GM12878 (cell line): ENCODE measurements at regions not wholly inside any gene's neighbourhood (a gene's known extent, or its start where the extent isn't known, plus 50 kb on each side); places are given as distances from the start of the nearest gene placed in this dataset.

Experiments
- ATAC-seq: fragments of 200-7000 bp; cut with Tn5 transposase; 3 replicates; pipeline ENCODE4 v1.9.1; 2020; ENCODE audit warnings: mild to moderate bottlenecking, moderate library complexity
- BruUV-seq: library from RNA; stranded (reverse); fragments of 400-500 nt; replicated peaks from 2 replicates; lab custom pipeline; 2021; lab: Mats Ljungman, UMichigan
- CTCF ChIA-PET: fragments of 300-600 bp; sonication (Branson Sonifier 250); formaldehyde crosslinking; extraction: SDS; loops from one replicate; lab custom pipeline; 2021; ENCODE audit warnings: inconsistent platforms; lab: Yijun Ruan, JAX
- POLR2A ChIA-PET: fragments of 350-600 bp; formaldehyde crosslinking; extraction: SDS; loops from one replicate; lab custom pipeline; 2021; ENCODE audit warnings: inconsistent platforms; lab: Charles Lee
- RAD21 ChIA-PET: fragments of 300-600 bp; sonication (Branson Sonifier 250); formaldehyde crosslinking; loops from one replicate; lab custom pipeline; 2023; ENCODE audit warnings: antibody characterized with exemption; ENCODE audit not compliant: unreplicated experiment; lab: Charles Lee
- SMC1A ChIA-PET: fragments of 300-600 bp; sonication (Branson Sonifier 250); formaldehyde crosslinking; loops from one replicate; lab custom pipeline; 2023; ENCODE audit not compliant: unreplicated experiment, uncharacterized antibody; lab: Charles Lee
- DNase-seq: peaks from one replicate; pipeline ENCODE4 v3.0.0-alpha.2; 2011; ENCODE audit warnings: low read depth, low spot score
- FAIRE-seq: peaks from 3 replicates; lab custom pipeline; 2011; peaks lifted over from hg19 to GRCh38; lab: Jason Lieb, UNC
- H2AFZ ChIP-seq: 2 replicates; pipeline ENCODE4 v1.6.0; 2011; ENCODE audit warnings: low read depth, low read length, control low read depth; ENCODE audit not compliant: control insufficient read depth
- H3K27ac ChIP-seq: 2 replicates; pipeline ENCODE4 v1.5.1; 2011; ENCODE audit warnings: control low read depth; ENCODE audit not compliant: control insufficient read depth, insufficient read depth
- H3K27me3 ChIP-seq, 2 experiments: replicated peaks in 1 of 2; 2 replicates each; pipeline versions ENCODE4 v1.6.0 to v1.6.1; 2011; ENCODE audit warnings: low read length in 1 of 2; ENCODE audit not compliant: control insufficient read depth in 2 of 2, insufficient read depth in 2 of 2
- H3K36me3 ChIP-seq, 2 experiments: 2 replicates each; pipeline ENCODE4 v1.5.1; 2011; ENCODE audit warnings: low read length in 1 of 2; ENCODE audit not compliant: control insufficient read depth in 2 of 2, insufficient read depth in 2 of 2
- H3K4me1 ChIP-seq: 2 replicates; pipeline ENCODE4 v1.6.1; 2011; ENCODE audit warnings: mild to moderate bottlenecking, low read length, moderate library complexity, mixed read lengths; ENCODE audit not compliant: control insufficient read depth, insufficient read depth
- H3K4me2 ChIP-seq: 2 replicates; pipeline ENCODE4 v1.6.0; 2011; ENCODE audit warnings: control low read depth; ENCODE audit not compliant: control insufficient read depth, insufficient read depth
- H3K4me3 ChIP-seq: fragments of 200-600 bp; sonication (generic); 2 replicates; pipeline ENCODE4 v1.5.1; 2016
- H3K79me2 ChIP-seq: 2 replicates; pipeline ENCODE4 v1.6.0; 2011; ENCODE audit warnings: low read length; ENCODE audit not compliant: control insufficient read depth, insufficient read depth
- H3K9ac ChIP-seq: 2 replicates; pipeline ENCODE4 v1.8.0; 2011; ENCODE audit warnings: low read length, control low read depth, mixed read lengths; ENCODE audit not compliant: control insufficient read depth, insufficient read depth
- H3K9me3 ChIP-seq: replicated peaks from 3 replicates; pipeline ENCODE4 v1.5.1; 2011; ENCODE audit warnings: mild to moderate bottlenecking, low read length; ENCODE audit not compliant: control insufficient read depth, insufficient read depth
- H4K20me1 ChIP-seq: 2 replicates; pipeline ENCODE4 v1.6.0; 2011; ENCODE audit not compliant: control insufficient read depth, insufficient read depth
- ATF7 ChIP-seq: fragments of 450-650 bp; IDR thresholded peaks from 2 replicates; pipeline ENCODE4 v1.6.1; 2016; ENCODE audit warnings: low read depth, mild to moderate bottlenecking
- BMI1 ChIP-seq: fragments of 450-650 bp; IDR thresholded peaks from 2 replicates; pipeline ENCODE4 v1.6.1; 2016; ENCODE audit warnings: mild to moderate bottlenecking, moderate library complexity, borderline replicate concordance
- EGR1 ChIP-seq, 2 experiments: IDR thresholded peaks; 1 replicate in 1 of 2; 2 replicates in 1 of 2; pipeline ENCODE4 v1.6.1; 2011 to 2012; ENCODE audit warnings: low read depth in 2 of 2, low read length in 2 of 2, borderline replicate concordance in 1 of 2, mild to moderate bottlenecking in 1 of 2, moderate library complexity in 1 of 2
- FOXK2 ChIP-seq: fragments of 450-650 bp; IDR thresholded peaks from 2 replicates; pipeline ENCODE4 v1.6.1; 2017; ENCODE audit warnings: mild to moderate bottlenecking, moderate library complexity
- IKZF1 ChIP-seq: fragments of 450-650 bp; conservative IDR thresholded peaks from 2 replicates; pipeline ENCODE4 v1.6.1; 2017; ENCODE audit warnings: antibody characterized with exemption, mild to moderate bottlenecking
- KAT2A ChIP-seq: conservative IDR thresholded peaks from 2 replicates; pipeline ENCODE4 v1.6.1; 2011; ENCODE audit warnings: low read depth, low read length; ENCODE audit not compliant: control insufficient read depth
- MEF2A ChIP-seq: IDR thresholded peaks from 2 replicates; pipeline ENCODE4 v1.6.1; 2011; ENCODE audit warnings: low read depth, mild to moderate bottlenecking, low read length, moderate library complexity; ENCODE audit not compliant: insufficient read depth
- NFYB ChIP-seq: IDR thresholded peaks from 2 replicates; pipeline ENCODE4 v1.6.1; 2011; ENCODE audit warnings: low read depth, mild to moderate bottlenecking, low read length, improper control_type of control experiment, moderate library complexity; ENCODE audit not compliant: insufficient read depth
- NR2C1 ChIP-seq: fragments of 450-650 bp; IDR thresholded peaks from 2 replicates; pipeline ENCODE4 v1.6.1; 2017; ENCODE audit warnings: antibody characterized with exemption, mild to moderate bottlenecking, moderate library complexity
- NR2C2 ChIP-seq: IDR thresholded peaks from 2 replicates; pipeline ENCODE4 v1.6.1; 2011; ENCODE audit warnings: borderline replicate concordance, low read depth; ENCODE audit not compliant: control insufficient read depth, insufficient read length
- NRF1 ChIP-seq: conservative IDR thresholded peaks from 2 replicates; pipeline ENCODE4 v1.6.1; 2011; ENCODE audit warnings: mild to moderate bottlenecking, low read depth, low read length, improper control_type of control experiment
- PAX5 ChIP-seq: IDR thresholded peaks from 2 replicates; pipeline ENCODE4 v1.6.1; 2011; ENCODE audit warnings: low read depth, low read length, borderline replicate concordance
- SMAD5 ChIP-seq: IDR thresholded peaks from 2 replicates; pipeline ENCODE4 v1.6.1; 2016; ENCODE audit warnings: antibody characterized with exemption, low read depth
- SUZ12 ChIP-seq: fragments of 200-600 bp; sonication (generic); IDR thresholded peaks from one replicate; pipeline ENCODE4 v1.6.1; 2018; ENCODE audit warnings: antibody characterized with exemption, mild to moderate bottlenecking; ENCODE audit not compliant: unreplicated experiment
- TCF12 ChIP-seq: IDR thresholded peaks from 2 replicates; pipeline ENCODE4 v1.6.1; 2011; ENCODE audit warnings: low read depth, mild to moderate bottlenecking, low read length
- YY1 ChIP-seq: IDR thresholded peaks from 2 replicates; pipeline ENCODE4 v1.6.1; 2011; ENCODE audit warnings: low read depth, mild to moderate bottlenecking, low read length
- ZBED1 ChIP-seq: IDR thresholded peaks from 2 replicates; pipeline ENCODE4 v1.6.1; 2016; ENCODE audit warnings: borderline replicate concordance
- ZNF217 ChIP-seq: fragments of 450-650 bp; IDR thresholded peaks from 2 replicates; pipeline ENCODE4 v1.6.1; 2017; ENCODE audit warnings: antibody characterized with exemption, mild to moderate bottlenecking
- ZZZ3 ChIP-seq: IDR thresholded peaks from 2 replicates; pipeline ENCODE4 v1.6.1; 2011; ENCODE audit warnings: low read depth; ENCODE audit not compliant: control insufficient read depth, insufficient read length
- WGBS: methylation state at CpG from one replicate; pipeline ENCODE4 v1.1.6; 2016; ENCODE audit warnings: low lambda C conversion rate; ENCODE audit not compliant: insufficient replicate concordance, insufficient coverage; ENCODE audit errors: missing lambda C conversion rate; 5-methylcytosine and 5-hydroxymethylcytosine counted together
- in situ Hi-C: fragments of 300-500 bp; cut with MboI; formaldehyde crosslinking; loops from 9 replicates; pipeline ENCODE4 v1.14.3; 2018; ENCODE audit warnings: mixed read lengths
- intact Hi-C: fragments of 100-400 bp; cut with micrococcal nuclease; formaldehyde crosslinking; loops from one replicate; pipeline ENCODE4 v1.14.2; 2022; ENCODE audit not compliant: unreplicated experiment
- TF ChIP-seq, protein P1 (sequence below): fragments of 450-650 bp; IDR thresholded peaks from 2 replicates; pipeline ENCODE4 v1.6.1; 2014; ENCODE audit warnings: mild to moderate bottlenecking

DNA sequence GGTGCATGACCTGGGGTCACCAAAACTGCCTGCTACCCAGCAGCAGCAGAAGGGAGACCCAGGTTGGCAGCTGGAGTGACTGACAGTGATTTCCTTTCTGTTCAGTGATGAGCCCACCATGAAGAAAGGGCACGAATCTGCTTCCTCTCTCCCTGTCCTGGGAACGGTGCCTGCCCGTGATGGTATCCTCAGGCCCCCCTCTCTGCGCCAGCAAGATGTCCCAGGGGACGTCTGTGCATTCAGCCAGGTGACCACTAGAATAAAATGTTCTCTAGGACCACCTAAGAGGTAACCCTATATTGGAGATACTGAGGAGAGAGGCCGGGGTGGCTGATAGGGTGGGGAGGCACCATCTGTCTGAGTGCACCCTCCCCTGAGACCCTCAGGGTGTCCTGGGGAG, 294.7 kb downstream of the QKI start:
- Histone ChIP-seq H2AFZ (no peak overlapping the region), H3K36me3 (no peaks in the 10 kb centered on the region), H3K27ac (peak overlapping the region; percentile 68; the same call in 1 of the 2 replicates), H4K20me1 (no peaks in the 10 kb centered on the region), H3K4me2 (no peak overlapping the region), H3K9me3 (peaks cover 3% of the 10 kb centered on the region; the same call in 2 of the 3 replicates), H3K4me3 (no peak overlapping the region), H3K79me2 (no peaks in the 10 kb centered on the region), H3K4me1 (peaks cover 82% of the 10 kb centered on the region), H3K9ac (no peak overlapping the region), H3K27me3 (no peaks in the 10 kb centered on the region)
- CTCF ChIA-PET, result no interaction called here
- TF ChIP-seq ZNF217 (no peak), NR2C2 (no peak), FOXK2 (no peak), SUZ12 (no peak), ZZZ3 (no peak), ZBED1 (no peak), BMI1 (no peak)
- in situ Hi-C loops (no loop called here), intact Hi-C loops (loop anchor here (2.0 to 5.0 kb wide), 4 partner anchors 42 to 292 kb away; no protein-coding TSS in a partner anchor)
- WGBS, result 78% methylated on average over 6 of the region's 6 CpGs
- DNase-seq (no peak), FAIRE-seq (no peak), ATAC-seq (no peak)
- BruUV-seq, result no TSS peak
- RAD21 ChIA-PET, result no interaction called here
- POLR2A ChIA-PET, result no interaction called here
- SMC1A ChIA-PET, result no interaction called here

DNA sequence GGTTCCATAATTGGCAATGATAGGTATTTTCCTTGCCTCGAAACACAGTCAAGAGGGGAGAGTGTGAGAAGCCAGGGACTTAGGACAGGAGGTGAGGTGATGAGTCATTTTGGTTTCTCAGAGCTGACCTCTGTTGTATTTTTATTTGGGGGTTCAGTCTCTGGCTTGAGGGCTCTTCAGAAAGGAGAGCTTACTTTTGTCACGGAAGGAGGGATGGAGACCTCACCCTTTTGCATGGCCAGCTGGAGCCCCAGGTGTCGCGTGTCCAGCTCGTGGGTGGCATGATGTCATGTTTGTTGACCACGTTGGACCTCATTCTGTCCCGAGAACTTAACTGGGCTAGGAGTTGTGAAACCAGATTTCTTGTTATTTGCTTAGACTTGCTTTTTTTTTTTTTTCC, 293.9 kb downstream of the QKI start:
- in situ Hi-C loops, result no loop called here
- H3K27me3 ChIP-seq, result no peaks in the 10 kb centered on the region
- H3K4me2 ChIP-seq, result peak overlapping the region; percentile 81
- SMC1A ChIA-PET, result no interaction called here
- no TSS peak for BruUV-seq
- H3K79me2 ChIP-seq, result no peaks in the 10 kb centered on the region
- H3K9me3 ChIP-seq, result peaks cover 8% of the 10 kb centered on the region
- RAD21 ChIA-PET, result interaction anchor here (1.1 kb wide), 1 partner anchor 68 kb away, joined by 3 read pairs; no protein-coding TSS in a partner anchor
- H3K4me3 ChIP-seq, result peak overlapping the region; percentile 42; the same call in 1 of the 2 replicates
- H3K9ac ChIP-seq, result peak overlapping the region; percentile 25; the same call in 1 of the 2 replicates
- 0% methylated on average over 7 of the region's 7 CpGs for WGBS
- H3K27ac ChIP-seq, result peak overlapping the region; percentile 68
- CTCF ChIA-PET, result no interaction called here
- peaks cover 89% of the 10 kb centered on the region for H3K4me1 ChIP-seq
- ATAC-seq (peak; percentile 67), FAIRE-seq (peak; percentile 13), DNase-seq (peak; percentile 68)
- POLR2A ChIA-PET, result no interaction called here
- H2AFZ ChIP-seq, result no peak overlapping the region
- intact Hi-C loops, result loop anchor here (2.0 to 5.0 kb wide), 4 partner anchors 41 to 291 kb away; no protein-coding TSS in a partner anchor
- H3K36me3 ChIP-seq, result no peaks in the 10 kb centered on the region
- no peaks in the 10 kb centered on the region for H4K20me1 ChIP-seq
- TF ChIP-seq TCF12 (peak; percentile 96), MEF2A (peak; percentile 64), EGR1 (IDR thresholded peaks at IDR 0.05; ENCODE audit: borderline replicate concordance in 1 of 2, low read depth in 2 of 2, low read length in 2 of 2) (peak in 1 of 2 experiments; percentile 26; a peak in 1 of 3 replicates), NRF1 (no peak), NFYB (no peak), IKZF1 (no peak), SMAD5 (no peak), NR2C1 (no peak), ATF7 (no peak), KAT2A (no peak), YY1 (no peak), PAX5 (peak; percentile 54; the same call in 1 of the 2 replicates)
- TF ChIP-seq, protein P1, sequence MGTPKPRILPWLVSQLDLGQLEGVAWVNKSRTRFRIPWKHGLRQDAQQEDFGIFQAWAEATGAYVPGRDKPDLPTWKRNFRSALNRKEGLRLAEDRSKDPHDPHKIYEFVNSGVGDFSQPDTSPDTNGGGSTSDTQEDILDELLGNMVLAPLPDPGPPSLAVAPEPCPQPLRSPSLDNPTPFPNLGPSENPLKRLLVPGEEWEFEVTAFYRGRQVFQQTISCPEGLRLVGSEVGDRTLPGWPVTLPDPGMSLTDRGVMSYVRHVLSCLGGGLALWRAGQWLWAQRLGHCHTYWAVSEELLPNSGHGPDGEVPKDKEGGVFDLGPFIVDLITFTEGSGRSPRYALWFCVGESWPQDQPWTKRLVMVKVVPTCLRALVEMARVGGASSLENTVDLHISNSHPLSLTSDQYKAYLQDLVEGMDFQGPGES, result no peak
